Pulmonary artery endothelial cell (primary cell): ENCODE measurements at regions not wholly inside any gene's neighbourhood (a gene's known extent, or its start where the extent isn't known, plus 50 kb on each side); places are given as distances from the start of the nearest gene placed in this dataset.

Source experiments
- DNase-seq: peaks from one replicate; pipeline ENCODE4 v3.0.0-alpha.2; 2011; ENCODE audit warnings: low read depth, low spot score

DNA sequence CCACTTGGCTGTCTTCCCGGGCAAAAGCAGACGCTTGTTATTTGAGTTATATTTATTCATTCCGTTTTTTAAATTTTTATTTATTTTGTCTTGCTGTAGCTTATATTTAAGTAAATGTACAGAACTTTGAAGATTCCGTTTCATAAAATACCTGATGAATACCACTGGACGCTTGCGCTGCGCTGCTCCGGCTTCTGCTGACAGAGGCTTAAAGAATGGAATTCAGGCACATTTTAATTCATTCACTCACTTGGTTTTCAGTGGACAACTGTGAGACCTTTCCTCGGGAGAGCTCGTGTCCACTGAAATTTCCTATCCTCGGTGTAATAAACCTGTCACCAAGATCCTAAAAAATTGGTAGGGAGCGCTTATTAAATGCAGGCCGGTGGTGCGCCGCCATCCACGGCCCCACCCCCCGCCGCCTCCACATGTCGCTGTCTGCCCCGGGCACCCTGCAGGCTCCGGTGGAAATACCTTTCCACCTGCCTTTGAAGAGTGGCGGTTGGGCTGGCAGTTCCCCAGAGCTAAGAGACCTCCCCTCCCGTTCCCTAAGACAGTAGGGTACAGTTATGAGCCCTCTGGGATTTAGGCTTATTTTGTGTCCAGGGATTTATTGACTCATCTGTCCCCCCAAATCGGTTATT is 62.5 kb upstream of the UBE2E1 start:
- no peak for DNase-seq

DNA sequence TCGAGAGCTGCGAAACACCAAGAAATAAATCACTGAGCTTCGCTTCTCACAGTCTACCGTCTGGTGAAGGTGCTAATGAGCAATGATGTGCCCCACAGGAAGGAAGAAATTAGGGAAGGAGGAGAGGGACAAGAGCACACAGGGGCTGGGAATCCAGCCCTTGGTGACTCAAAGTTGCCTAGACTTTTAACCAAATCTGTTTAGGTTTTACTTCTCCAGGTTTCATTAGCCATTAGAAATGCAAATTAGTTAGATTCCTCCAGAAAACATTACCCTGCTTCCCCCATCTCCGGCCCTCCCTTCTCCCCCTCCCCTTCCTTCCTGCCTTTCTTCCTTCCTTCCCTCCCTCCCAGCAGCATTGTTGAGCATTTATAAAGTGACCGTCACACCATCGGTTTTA is 59.3 kb upstream of the UBE2E1 start:
- DNase-seq, result no peak

DNA sequence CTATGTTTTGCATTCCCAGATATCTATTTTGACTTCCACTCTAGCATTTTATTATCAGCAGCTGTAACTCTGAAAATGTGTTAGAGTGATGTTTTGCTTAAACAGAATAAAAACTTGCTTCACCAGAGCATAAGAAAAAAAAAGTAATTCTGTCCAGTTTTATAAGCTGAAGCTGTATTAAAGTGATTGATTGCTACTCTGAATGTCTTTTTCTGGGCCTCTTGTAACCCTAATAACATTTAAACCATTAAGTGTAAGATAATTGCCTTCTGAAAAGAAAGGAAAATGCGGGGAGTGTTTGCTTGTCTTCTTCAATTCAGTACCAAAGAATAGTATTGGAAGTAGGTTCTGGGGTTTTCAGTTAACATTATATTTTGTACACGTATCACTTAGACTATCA is 57.9 kb upstream of the UBE2E1 start:
- no peak for DNase-seq

DNA sequence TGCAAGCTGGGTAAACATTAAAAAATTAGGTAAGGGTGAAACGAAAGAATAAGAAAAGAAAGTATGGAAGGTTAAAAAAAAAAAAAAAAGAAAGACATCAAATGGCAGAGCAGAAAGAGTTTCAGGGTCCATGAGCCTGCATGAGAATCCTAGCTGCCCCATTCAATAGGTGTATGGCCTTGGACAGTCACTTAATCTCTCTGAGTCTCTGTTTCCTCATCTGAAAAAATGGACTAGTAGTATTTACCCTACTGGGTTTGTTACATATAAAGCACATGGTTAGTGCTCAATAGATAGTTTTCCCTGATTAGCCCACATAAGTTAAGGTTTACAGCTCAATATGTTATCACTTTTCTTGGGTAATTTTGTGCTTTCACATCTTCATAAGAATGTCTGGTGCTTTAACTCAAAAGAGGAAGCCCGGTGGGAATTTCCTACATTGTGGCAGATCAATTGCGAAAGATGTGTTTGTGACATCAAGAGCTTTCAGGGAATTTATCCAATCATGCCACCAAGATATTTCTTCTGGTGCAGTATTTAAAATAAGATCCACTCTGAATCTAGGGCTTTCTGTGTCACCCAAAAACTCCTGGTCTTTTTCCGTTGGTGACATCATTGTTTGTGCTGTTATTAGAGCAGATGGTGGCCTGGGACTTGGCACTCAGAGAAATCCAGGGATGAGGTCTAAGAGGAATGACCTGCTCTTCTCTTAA is 57.2 kb upstream of the UBE2E1 start:
- DNase-seq, result no peak

DNA sequence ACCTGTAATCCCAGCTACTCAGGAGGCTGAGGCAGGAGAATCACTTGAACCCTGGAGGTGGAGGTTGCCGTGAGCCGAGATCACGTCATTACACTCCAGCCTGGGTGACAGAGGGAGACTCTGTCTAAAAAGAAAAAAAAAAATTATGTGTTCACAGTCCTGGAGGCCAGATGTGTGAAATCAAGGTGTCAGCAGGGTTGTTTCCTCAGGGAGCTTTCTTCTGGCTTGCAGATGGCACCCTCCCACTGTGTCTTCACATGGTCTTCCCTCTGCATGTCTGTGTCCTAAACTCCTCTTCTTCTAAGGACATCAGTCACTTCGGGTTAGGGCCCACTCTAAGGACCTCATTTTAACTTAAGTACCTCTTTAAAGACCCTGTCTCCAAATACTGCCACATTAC is 56.1 kb upstream of the UBE2E1 start:
- no peak for DNase-seq

DNA sequence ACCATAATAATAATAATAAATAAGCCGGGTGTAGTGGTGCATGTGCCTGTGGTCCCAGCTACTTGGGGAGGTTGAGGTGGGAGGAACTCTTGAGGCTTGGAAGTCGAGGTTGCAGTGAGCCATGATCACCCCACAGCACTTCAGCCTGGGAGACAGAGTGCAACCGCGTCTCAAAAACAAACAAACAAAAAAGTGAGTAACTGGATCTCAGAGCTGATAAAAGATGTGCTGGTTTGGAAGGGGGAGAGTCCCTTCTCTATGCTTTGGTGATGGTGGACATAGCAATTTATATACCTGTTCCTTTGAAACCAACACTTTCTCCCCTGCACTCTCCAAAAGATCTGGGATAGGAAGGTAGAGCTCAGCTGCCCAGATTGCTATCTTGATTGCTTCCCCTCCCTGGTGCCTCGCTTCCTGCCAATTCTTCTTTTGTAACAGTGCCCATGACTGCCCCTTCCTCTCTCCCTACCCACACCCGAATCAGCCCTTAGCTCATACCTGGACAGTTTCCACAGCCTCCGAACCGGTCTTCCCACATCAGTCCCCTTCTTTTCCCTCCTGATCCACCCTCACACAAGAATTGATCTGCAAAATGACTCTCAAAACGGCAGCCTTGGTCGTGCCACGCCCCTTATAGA is 55.1 kb upstream of the UBE2E1 start:
- no peak for DNase-seq

DNA sequence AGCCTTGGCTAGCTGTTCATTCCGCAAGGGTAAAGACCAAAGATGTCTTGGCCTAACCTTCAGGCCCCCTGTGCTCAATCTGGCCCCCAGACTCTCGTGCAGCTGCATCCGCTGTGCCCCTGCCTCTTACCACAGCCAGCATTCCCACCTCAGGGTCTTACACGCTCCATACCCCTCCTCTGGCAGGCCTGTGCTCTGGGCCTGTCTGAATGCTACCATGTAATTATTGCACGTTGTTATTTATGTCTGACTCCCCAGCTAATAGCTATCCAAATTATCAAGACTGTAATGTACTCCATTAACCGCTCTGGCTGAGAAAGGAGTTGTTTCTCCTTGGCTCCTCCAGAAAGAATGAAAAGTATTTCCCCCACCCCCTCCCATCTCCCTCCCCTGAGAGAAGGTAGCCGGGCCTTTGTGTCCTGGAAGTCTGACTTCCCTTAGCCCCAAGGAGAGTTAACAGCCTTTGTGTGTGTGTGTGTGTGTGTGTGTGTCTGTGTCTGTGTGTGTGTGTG is 54.5 kb upstream of the UBE2E1 start:
- no peak for DNase-seq

DNA sequence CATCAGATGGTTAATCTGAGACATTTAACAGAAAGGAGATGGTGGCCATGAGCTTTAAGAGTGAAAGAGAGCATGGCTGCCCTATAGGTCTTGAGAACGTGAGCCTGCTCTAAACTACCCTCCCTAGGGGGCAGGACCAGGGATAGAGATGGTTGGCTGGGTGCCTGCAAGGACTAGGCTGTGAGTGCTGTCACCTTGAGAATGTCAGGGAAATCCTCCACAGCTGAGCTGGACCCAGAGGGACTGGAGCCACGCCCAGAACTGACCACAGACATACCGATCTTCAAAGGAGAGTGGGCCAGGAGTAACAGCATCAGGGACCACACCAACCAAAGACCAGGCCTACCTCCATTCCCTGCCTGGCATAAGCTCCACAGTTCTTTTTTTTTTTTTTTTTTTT is 53.6 kb upstream of the UBE2E1 start:
- DNase-seq, result no peak

DNA sequence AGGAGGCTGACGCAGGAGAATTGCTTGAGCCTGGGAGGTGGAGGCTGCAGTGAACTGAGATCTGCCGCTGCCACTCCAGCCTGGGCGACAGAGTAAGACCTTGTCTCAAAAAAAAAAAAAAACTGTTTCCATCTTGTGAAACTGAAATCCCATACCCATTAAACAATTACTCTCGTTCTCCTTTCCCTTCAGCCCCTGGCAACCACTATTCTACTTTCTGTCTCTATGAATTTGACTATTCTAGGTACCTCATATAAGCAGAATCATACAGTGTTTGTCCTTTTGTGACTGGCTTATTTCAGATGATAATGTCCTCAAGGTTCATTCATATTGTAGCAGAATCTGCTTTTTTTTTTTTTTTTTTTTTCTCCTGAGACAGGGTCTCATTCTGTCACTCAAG is 51.5 kb upstream of the UBE2E1 start:
- no peak for DNase-seq
